GM19035 (cell line): ENCODE measurements at regions not wholly inside any gene's neighbourhood (a gene's known extent, or its start where the extent isn't known, plus 50 kb on each side); places are given as distances from the start of the nearest gene placed in this dataset.
A peak's percentile ranks its signal among the peaks of the same experiment; 100 is the strongest.

Experiments
- ATAC-seq: cut with Tn5 transposase; IDR thresholded peaks from one replicate; pipeline ENCODE4 v1.9.1; 2021; ENCODE audit not compliant: unreplicated experiment

DNA sequence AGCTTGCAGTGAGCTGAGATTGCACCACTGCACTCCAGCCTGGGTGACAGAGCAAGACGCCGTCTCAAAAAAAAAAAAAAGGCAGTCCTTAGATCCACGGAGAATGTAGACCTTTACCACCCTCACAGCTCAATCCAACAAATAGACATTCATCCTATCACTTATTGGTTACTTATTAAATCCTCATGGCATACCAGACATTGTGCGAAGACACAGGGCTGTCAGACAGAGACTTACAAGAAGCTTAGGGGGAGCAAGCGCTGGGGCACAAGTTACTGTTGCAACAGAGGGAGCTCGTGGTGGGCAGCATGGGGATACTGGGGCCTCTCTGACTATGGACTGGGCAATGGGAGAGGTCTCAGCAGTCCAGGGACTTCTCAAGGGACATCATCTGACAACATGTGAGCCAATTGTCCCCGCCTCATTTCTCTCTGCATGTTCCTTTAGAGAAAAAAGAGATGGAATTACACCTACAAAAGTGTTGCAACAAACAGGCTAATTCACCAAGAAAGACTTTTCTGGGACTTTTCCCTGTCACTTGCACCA is 82.8 kb upstream of the TNS3 start:
- no peak for ATAC-seq

DNA sequence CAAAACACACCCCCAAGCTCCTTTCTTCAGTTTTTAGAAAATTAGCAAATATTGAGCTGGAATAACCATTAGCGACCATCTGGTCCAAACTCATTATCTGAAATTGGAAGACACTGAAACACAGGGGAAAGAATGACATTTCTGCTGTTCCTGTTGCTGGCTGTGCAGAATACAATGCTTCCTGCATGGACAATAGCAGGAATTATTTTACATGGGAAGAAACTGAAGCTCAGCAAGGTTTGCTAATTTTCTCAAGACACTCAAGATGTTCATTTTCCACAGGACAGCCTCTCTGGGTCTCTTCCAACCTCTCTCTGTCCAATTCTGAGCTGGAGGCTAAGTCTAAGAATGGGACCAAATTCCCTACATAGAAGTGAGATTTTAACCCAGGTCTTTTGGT is 81.9 kb upstream of the TNS3 start:
- no peak for ATAC-seq

DNA sequence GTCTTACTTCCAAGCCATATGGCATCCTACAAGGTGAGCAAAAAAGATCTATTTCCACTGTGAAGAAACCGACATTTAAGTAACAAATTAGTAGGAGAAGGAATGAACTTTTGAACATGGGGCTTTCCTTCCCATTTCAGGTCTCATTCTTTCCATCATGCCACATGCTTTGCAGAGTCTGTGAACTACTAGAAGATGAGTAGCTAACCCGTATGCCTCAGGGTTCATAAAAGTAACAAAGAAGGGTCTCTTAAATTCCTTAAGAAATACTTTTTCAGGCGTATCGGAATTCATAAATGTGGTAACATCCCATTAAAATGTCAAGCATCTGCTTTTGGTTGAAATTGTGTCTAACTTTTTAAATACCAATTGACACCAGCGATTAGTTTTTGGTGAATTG is 81.3 kb upstream of the TNS3 start:
- ATAC-seq: no peak

DNA sequence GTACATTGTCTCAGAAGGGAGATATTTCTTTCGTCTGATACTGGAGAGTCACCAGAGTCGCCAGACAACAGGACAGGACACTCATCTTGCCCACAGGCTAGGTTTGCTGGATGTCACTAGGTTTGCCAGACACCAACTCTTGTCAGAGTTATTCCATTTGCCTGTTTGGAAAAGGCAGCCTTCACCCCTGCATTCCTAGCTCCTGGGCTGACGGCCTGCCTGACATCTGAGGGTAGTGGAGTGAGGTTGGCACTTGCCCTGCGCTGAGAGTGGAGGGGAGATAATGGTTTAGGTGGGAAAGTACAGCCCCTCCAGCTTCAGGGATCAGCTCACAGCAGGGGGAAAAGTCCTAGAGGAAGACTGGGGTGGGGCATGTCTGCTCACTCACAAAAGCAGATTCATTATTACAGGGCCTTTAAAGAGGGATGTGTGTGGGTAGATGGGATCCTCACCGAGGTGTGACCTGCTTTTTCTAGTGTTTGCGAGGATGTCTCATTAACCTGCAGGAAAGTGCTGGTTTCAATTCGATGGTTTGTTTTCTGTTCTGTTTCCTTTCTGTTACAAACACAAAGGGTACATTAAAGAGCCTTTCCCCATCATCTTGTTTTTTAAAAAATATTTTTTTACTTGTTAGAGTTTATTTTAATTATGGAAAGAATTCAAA is 79.3 kb upstream of the TNS3 start:
- no peak for ATAC-seq

DNA sequence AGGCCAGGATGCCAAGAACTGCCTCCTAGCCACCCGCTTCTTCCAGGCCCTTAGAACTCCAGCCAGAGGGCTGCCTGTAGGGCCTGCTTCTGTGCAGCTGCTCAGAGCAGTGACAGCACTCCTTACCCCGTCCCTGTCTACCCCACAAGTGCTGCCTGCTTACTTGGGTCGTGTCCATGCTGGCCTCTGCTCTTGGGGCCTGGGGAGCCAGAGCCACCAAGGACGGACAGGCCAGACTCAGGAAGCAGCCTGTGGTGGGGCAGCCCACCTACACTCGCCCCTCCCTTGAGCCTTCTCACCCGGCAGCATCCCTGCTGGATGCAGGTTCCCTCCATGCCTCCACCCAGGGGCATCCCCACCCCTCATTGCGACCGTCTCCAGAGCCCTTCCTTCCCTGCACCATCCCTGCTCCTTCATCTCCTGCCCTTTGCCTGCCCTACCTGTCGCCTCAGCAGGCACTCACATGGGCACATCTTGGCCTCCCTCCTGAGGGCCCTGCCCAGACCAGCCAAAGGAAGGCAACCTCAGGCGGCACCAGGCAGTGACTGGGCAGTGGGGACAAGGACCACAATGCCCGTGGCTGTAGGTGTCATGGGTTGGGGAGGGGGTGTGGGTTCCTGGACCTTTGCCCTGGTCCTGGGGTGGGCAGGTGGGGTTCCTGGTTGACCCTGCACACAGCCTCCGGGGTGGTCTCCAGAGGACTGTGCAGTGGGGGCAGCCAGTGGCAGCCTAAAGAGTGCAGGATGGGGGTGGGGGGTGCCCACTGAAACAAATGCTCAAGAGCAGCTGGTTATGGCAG is 78.0 kb upstream of the TNS3 start:
- ATAC-seq: no peak

DNA sequence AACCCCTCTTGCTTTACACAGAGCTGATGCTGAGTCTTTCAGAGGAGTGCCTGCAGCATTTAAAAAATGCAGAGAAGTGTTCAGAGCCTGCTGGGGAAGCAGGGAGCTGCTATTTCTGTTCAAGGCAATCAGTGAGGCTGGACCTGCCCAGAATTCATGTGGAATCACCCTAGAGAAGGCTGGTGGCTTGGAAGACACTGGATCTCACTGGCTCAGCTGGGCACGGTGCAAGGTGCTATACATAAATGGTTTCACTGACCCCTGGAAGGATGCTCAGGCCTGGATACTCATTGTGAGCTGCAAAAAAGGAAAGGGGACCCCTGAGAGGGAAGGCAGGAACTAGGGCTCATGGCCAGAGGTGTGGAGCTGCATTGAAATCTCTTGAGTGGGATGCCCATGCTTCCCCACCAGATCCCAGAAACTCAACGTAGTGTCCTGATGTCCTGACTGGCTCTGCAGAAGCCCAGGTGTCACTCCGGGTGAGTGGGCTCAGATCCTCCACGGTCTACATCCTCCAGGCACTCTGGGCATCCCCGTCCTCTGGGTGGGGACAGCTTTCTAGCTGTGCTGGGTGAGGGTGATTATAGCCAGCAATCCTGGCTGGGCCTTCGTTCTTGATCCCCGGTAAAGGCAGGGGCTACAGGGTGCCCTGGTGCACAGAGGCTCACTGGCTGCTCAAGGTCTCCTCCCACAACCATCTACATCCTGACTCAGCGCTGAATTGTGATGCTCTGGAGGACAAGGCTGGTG is 77.2 kb upstream of the TNS3 start:
- ATAC-seq: no peak

DNA sequence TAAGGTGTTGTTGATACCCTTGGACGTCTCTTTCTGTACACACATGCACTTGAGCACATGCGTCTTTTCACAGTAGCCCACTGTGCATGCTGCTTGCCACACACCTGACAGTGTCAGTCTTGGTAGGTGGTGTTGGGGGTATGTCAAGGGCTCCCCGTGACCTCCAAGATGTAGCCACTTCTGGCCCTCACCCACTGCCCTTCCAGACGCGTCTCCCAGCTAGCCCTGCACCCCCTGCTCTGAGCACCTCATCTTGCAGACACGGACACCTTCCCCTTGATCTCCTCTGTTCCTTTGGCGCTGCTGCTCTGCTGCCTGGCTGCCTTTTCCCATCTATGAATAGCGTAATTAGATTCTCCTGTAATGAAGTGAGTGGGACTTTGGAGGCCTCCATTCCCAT is 75.2 kb upstream of the TNS3 start:
- no peak for ATAC-seq

DNA sequence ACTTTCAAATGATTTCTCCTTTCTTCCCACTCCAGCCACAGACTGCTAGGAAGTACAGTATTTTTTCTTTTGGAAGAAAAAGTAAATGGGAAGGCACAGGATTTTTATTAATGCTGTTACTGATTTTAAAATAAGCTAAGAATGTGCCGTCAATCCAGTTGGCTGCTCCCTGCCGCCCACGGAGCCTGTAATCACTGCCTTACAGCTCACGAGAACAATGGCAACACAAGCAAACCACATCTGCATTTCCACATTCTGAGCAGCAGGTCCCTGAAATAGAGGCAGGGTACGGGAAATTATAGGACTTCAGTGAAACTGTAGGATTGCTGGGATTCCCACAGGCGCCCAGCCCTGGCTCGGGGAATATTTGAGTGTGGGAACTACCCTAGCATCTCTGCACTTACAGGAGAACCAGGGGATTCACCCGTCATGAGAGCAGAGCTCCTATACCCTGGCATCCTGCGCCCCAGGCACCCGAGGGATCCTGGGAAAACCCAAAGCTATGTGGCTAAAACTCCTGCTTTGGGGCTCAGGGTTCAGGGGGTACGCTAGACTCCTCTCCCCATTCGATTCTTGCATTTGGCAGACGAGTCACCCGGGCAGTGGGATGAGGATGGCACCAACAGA is 72.9 kb upstream of the TNS3 start:
- ATAC-seq: no peak

DNA sequence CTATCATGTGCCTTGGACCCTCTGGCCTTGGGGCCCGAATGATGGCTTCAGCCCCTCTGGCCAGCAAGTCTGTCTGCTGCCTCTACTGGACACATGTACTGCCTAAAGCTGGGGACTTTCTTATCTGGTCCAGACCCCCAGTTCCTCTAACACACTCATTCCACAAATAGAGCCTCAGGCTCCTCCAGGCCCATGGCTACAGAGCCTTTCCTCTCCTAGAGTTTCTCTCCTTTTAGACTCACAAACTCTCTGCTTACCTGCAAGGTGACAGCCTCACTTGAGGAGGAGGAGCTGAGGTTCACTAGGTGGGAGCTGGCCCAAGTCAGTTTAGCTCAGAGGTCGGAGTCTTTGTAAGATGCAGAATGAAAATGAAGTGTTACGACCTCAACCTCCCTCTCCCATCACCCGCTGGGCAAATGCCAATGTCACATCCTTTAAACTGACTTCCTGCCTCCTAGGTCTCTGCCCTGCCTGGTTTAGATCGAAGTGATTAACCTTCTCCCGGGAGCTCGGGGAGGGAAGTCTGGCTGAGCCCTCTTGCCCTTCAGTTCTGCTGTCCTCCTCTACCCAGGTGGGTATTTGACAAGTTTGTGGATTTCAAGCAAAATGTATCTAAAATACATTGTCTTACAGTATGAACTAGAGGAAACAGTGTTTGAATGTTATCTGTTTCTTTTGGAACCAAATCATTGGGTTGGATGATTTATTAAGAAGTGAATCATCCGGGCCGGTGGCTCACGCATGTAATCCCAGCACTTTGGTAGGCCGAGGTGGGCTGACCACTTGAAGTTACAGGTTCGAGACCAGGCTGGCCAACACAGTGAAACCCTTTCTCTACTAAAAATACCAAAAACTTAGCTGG is 71.9 kb upstream of the TNS3 start:
- ATAC-seq: no peak

DNA sequence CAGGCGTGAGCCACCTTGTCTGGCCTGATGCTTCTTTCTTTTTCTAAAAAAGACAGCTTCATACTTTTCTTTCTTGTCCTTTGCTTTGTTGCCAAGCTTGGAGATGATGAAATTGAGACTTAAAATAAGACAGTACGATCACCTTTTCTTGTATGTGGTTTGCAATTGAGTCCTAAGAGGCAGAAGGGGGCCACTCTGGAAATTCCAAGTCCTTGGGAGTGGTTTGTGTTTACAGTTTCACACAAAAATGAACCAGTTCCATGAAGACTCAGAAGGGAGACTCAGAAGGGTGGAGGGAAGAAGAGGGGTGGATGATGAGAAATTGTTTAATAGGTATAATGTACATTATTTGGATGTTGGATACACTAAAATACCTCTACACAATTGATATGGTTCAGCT is 70.7 kb upstream of the TNS3 start:
- no peak for ATAC-seq

DNA sequence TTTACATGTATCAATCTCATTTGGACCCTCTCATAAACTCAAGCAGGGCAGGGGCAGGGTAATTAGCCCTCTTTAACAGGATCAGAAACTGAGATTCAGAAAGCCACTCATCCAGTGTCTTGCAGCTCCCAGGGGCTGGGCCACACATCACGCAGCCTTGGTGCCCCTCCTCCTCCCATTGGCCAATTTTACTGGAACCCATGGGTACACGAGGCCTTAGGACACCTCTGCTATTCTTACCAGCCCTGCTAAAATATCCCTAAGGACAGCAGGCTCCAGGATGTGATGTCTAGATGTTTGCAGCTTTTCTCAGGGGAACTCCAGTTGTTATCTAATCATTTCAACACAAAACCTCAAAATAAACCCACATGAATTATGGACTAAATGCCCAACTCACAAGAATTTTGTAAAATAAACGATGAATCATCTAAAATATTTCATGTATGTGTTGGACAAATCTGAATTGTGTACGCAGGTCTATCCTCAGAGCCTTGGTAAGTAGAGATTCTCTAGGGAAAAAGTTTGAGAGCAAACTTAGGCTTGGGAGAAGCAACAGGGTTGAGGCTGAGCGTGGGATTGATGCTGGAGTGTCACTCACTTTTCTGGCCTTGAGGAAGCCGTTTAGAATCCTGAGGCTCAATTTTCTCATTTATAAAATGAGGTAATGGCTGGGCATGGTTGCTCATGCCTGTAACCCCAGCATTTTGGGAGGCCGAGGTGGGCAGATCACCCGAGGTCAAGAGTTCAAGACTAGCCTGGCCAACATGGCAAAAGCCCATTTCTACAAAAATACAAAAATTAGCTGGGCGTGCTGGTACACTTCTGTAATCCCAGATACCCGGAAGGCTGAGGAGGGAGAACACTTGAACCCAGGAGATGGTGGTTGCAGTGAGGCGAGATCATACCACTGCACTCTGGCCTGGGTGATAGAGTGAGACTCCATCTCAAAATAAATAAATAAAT is 69.7 kb upstream of the TNS3 start:
- no peak for ATAC-seq

DNA sequence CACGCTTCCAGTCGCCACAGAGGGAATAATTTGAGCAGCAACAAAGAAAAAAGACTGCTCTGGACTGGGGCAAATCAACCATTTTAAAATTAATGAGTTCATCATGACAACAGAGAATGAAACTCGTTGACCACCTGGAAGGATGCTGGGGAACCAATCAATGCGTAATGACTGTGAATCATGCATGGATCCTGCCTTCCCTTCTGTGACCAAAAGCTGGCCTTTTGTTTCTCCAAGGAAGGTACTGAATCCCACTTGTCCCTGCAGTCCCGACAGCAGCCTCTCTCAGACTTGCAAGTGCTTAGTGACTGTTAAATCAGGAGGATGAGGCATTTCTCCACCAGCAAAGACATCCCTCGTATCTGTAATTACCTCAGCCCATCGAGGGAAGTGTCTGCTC is 68.0 kb upstream of the TNS3 start:
- no peak for ATAC-seq

DNA sequence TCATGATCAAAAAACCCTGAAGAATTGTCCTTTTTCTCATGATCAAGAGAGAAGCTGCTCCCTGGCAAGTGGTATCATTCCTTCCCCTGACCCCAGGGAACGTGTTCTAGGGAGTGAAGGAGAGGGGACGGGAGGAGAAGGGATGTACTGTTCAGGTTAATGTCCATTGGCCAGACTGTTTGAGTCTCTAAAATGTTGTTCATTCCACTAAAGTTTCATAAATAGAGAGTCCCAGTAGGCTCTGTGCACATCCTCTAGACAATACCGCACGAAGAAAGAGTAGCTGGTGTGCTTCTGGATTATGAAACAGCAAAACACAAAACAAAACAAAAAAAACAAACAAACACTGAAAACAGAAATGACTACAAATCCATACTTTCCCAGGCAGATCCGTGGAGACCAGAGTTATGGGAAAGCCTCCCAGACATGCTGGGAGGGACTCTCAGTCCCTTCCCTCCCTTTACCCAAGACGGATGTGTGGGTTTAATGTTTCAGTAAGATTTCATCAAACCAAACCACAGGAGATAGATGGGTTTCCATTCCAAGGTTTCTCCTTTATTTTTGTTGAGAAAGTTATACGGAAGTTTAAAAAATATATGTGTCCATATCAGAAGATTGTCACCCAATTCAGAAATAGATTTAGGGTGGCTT is 66.5 kb upstream of the TNS3 start:
- ATAC-seq: no peak

DNA sequence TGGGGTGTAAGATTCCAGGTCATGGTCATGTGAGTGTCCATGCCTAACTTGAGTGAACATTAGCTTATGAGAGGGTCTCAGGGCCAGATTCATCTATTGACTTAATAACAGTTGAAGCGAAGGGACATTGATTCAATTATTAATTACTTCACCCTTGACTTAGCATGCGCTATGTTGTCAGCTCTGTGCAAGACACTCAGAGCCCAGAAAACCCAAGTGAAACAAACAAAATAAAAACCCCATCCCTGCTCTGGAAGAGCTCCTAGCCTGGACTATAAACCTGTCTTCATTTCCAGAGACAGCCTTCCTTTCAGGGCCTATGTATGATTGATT is 66.0 kb upstream of the TNS3 start:
- ATAC-seq: no peak

DNA sequence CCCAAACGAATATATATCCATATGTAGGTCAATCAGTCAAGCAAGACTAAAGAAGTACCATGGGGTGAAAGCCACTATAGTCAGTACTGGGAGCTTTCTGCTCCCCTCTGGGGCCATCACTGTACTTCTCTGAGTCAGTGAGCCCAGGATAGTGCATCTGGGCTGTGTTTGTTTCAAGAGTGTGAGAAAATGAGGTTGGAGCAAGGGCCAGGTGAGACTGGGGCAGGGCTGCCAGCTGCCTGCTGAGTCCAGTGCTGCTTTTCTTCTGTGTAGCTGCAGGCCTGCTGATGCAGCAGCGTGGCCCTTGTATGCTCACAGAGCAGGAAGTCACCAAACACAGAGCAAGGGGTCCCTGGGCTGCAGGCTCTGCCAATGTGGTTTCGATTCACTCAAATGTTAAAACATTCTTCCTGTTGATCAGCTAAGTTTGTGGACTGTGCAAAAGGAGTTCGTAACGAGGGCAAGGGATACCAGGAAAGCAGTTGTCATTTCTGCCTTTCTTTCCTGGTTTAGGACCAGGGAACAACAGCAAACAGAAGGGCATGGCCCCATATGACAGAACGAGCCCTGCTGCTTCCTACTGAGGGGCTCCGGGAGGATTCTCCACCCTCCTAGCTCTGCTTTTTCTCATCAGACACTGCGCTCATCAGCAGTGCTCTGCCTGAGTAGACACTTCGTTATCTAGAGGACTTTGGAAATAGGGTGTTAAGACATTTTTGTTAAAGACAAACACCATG is 65.4 kb upstream of the TNS3 start:
- peak; percentile 86 for ATAC-seq

DNA sequence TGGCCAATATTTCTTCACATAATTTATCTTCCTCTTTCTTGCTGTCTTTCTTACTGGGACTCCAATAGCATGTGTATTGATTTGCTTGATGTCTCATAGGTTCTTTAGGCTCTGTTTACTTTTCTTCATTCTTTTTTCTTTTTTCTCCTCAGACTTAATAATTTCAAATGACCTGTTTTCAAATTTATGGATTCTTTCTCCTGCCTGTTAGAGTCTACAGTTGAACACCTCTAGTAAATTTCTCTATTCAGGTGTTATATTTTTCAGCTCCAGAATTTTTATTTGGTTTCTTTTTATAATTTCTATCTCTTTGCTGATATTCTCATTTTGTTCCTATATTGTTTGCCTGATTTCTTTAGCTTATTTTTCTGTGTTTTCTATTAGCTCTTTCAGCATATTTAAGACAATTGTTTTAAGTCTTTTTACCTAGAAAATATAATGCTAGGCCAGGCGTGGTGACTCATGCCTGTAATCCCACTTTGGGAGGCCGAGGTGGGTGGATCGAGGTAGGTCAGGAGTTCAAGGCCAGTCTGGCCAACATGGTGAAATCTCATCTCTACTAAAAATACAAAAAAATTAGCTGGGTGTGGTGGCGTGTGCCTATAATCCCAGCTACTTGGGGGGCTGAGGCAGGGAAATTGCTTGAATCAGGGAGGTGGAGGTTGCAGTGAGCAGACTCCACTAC is 61.9 kb upstream of the TNS3 start:
- ATAC-seq: no peak

DNA sequence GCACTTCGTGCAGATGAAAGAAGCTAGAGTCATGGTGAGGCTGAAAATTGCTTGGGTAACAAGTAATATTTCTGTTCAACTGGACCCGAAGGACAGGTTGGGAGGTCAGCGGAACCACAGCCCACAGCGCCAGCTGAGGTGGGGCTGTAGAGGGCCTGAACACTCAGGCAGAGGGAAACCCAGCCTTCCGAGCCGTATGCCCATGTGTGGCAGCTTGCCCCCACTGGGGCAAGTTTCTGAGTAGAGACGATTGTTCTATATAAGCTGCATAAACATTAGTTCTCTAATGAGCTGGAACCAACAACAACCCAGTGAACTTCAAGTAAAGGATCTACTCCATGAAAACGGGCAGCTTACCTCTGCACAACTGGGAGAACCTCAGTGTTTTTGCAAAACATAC is 58.4 kb upstream of the TNS3 start:
- ATAC-seq: no peak
